ENCODE measurements at regions not wholly inside any gene's neighbourhood (a gene's known extent, or its start where the extent isn't known, plus 50 kb on each side); places are given as distances from the start of the nearest gene placed in this dataset.

DNA sequence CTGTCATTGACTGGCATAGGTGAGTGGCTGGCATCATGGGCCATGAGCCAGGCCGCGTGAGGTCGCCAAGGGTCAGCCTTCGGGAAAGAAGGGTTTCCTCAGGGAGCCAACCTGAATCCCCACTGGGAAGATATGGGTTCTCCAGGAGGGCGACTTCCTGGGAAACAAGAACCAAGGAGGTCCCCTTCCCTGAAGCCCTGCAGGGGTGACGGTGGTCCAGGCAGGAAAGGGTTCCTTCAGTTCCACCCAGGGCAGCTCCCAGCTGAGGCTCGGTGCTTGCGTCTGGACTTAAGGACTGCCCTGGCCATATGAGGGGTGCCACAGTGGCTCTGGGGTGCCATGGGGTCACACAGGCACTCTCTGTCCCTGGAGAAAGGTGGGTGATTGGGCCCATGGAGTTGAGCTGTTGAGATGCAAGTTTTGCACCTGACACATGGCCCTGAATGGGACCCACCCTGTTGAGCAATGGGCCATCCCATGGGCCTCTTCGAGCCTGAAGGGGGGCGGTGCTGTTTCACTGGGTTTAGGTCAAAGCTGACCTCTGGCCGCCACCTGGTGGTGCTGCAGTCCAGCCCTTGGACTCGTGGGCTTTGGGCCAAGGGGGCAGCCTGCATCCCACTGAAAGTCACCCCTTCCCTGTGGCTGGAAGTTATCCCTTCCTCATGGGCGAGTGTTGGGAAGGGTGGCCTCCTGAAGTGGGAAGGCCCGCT is 228.1 kb downstream of the SNRPN start:
- H3K4me3 ChIP-seq (ENCODE audit: low read length), result no peak overlapping the region
- H3K9ac ChIP-seq (ENCODE audit: low read length), result no peak overlapping the region
- no peaks in the 10 kb centered on the region for H3K27me3 ChIP-seq (ENCODE audit: insufficient read depth, low read depth, low read length)
- H3K4me2 ChIP-seq (ENCODE audit: low read length), result no peak overlapping the region
- H2AFZ ChIP-seq (ENCODE audit: low read depth, low read length), result no peak overlapping the region
- no peaks in the 10 kb centered on the region for H4K20me1 ChIP-seq (ENCODE audit: insufficient read depth)
- H3K36me3 ChIP-seq (ENCODE audit: insufficient read depth, low read length), result no peaks in the 10 kb centered on the region
- H3K27ac ChIP-seq (ENCODE audit: low read length), result no peak overlapping the region
- H3K79me2 ChIP-seq (replicated peaks; ENCODE audit: insufficient read depth, low read length), result no peaks in the 10 kb centered on the region
- no peaks in the 10 kb centered on the region for H3F3A ChIP-seq (ENCODE audit: insufficient read depth, low read length, poor library complexity, severe bottlenecking)
- TF ChIP-seq RAD21 (conservative IDR thresholded peaks at IDR 0.05) (no peak), POLR2AphosphoS5 (IDR thresholded peaks at IDR 0.05) (no peak), TAF1 (IDR thresholded peaks at IDR 0.05; ENCODE audit: low read depth) (no peak), EZH2 (IDR thresholded peaks at IDR 0.05; ENCODE audit: borderline replicate concordance, insufficient read depth, low read length, poor library complexity, severe bottlenecking) (no peak), EP300 (conservative IDR thresholded peaks at IDR 0.05; ENCODE audit: poor library complexity, severe bottlenecking) (no peak), MXI1 (conservative IDR thresholded peaks at IDR 0.05; ENCODE audit: poor library complexity, severe bottlenecking) (no peak), SMC3 (conservative IDR thresholded peaks at IDR 0.05; ENCODE audit: poor library complexity) (no peak)
- TF ChIP-seq, protein P1, sequence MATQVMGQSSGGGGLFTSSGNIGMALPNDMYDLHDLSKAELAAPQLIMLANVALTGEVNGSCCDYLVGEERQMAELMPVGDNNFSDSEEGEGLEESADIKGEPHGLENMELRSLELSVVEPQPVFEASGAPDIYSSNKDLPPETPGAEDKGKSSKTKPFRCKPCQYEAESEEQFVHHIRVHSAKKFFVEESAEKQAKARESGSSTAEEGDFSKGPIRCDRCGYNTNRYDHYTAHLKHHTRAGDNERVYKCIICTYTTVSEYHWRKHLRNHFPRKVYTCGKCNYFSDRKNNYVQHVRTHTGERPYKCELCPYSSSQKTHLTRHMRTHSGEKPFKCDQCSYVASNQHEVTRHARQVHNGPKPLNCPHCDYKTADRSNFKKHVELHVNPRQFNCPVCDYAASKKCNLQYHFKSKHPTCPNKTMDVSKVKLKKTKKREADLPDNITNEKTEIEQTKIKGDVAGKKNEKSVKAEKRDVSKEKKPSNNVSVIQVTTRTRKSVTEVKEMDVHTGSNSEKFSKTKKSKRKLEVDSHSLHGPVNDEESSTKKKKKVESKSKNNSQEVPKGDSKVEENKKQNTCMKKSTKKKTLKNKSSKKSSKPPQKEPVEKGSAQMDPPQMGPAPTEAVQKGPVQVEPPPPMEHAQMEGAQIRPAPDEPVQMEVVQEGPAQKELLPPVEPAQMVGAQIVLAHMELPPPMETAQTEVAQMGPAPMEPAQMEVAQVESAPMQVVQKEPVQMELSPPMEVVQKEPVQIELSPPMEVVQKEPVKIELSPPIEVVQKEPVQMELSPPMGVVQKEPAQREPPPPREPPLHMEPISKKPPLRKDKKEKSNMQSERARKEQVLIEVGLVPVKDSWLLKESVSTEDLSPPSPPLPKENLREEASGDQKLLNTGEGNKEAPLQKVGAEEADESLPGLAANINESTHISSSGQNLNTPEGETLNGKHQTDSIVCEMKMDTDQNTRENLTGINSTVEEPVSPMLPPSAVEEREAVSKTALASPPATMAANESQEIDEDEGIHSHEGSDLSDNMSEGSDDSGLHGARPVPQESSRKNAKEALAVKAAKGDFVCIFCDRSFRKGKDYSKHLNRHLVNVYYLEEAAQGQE (IDR thresholded peaks at IDR 0.05; ENCODE audit: borderline replicate concordance), result no peak
- TF ChIP-seq, protein P2, sequence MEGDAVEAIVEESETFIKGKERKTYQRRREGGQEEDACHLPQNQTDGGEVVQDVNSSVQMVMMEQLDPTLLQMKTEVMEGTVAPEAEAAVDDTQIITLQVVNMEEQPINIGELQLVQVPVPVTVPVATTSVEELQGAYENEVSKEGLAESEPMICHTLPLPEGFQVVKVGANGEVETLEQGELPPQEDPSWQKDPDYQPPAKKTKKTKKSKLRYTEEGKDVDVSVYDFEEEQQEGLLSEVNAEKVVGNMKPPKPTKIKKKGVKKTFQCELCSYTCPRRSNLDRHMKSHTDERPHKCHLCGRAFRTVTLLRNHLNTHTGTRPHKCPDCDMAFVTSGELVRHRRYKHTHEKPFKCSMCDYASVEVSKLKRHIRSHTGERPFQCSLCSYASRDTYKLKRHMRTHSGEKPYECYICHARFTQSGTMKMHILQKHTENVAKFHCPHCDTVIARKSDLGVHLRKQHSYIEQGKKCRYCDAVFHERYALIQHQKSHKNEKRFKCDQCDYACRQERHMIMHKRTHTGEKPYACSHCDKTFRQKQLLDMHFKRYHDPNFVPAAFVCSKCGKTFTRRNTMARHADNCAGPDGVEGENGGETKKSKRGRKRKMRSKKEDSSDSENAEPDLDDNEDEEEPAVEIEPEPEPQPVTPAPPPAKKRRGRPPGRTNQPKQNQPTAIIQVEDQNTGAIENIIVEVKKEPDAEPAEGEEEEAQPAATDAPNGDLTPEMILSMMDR (IDR thresholded peaks at IDR 0.05; ENCODE audit: poor library complexity, severe bottlenecking), result no peak
- no peaks in the 10 kb centered on the region for H3K9me2 ChIP-seq (ENCODE audit: insufficient read depth, low read length)
- H3K9me3 ChIP-seq (ENCODE audit: low read length), result peaks cover 17% of the 10 kb centered on the region

DNA sequence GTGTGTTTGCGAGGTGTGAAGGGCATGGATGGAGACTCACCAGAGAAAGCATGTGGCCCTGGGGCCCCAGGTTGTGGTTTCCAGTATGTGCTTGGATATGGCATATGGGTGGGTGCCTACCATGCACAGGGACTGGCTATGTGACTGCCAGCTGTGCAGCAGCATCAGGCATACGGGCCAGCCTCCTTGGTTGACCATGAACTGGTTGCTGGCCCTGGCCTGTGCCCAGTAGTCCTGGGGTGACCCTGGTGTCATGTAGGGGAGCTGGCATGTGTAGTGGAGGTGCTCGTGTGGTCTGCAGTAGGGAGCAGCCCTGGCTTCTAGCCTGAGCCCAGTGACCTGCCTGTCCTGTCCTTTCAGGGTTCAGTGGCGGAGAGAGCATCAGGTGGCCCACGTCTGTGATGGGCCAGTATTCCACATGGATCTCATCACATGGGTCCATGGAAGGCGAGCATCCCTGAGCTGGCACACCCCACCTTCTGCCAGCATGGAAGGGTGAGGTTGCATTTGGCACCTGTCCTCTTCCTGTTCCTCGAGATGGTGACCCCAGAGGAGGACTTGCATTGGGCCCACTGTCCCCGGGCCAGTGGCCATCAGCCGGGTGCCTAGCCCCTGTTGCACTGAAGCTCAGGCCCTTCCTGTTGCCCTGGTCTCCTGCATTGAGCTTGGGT is 228.9 kb downstream of the SNRPN start:
- no peaks in the 10 kb centered on the region for H3F3A ChIP-seq (ENCODE audit: insufficient read depth, low read length, poor library complexity, severe bottlenecking)
- H3K79me2 ChIP-seq (replicated peaks; ENCODE audit: insufficient read depth, low read length), result no peaks in the 10 kb centered on the region
- no peak overlapping the region for H3K4me3 ChIP-seq (ENCODE audit: low read length)
- peaks cover 17% of the 10 kb centered on the region for H3K9me3 ChIP-seq (ENCODE audit: low read length)
- no peak overlapping the region for H3K27ac ChIP-seq (ENCODE audit: low read length)
- H4K20me1 ChIP-seq (ENCODE audit: insufficient read depth), result no peaks in the 10 kb centered on the region
- no peaks in the 10 kb centered on the region for H3K27me3 ChIP-seq (ENCODE audit: insufficient read depth, low read depth, low read length)
- H2AFZ ChIP-seq (ENCODE audit: low read depth, low read length), result no peak overlapping the region
- H3K9me2 ChIP-seq (ENCODE audit: insufficient read depth, low read length), result no peaks in the 10 kb centered on the region
- no peaks in the 10 kb centered on the region for H3K36me3 ChIP-seq (ENCODE audit: insufficient read depth, low read length)
- H3K9ac ChIP-seq (ENCODE audit: low read length), result no peak overlapping the region
- H3K4me2 ChIP-seq (ENCODE audit: low read length), result no peak overlapping the region
- TF ChIP-seq EP300 (conservative IDR thresholded peaks at IDR 0.05; ENCODE audit: poor library complexity, severe bottlenecking) (no peak), POLR2AphosphoS5 (IDR thresholded peaks at IDR 0.05) (no peak), RAD21 (conservative IDR thresholded peaks at IDR 0.05) (no peak), MXI1 (conservative IDR thresholded peaks at IDR 0.05; ENCODE audit: poor library complexity, severe bottlenecking) (no peak), TAF1 (IDR thresholded peaks at IDR 0.05; ENCODE audit: low read depth) (no peak), SMC3 (conservative IDR thresholded peaks at IDR 0.05; ENCODE audit: poor library complexity) (no peak), EZH2 (IDR thresholded peaks at IDR 0.05; ENCODE audit: borderline replicate concordance, insufficient read depth, low read length, poor library complexity, severe bottlenecking) (no peak)
- TF ChIP-seq, protein P2 (IDR thresholded peaks at IDR 0.05; ENCODE audit: poor library complexity, severe bottlenecking), result no peak
- TF ChIP-seq, protein P1 (IDR thresholded peaks at IDR 0.05; ENCODE audit: borderline replicate concordance), result no peak
